GM12891 (cell line): ENCODE measurements at regions not wholly inside any gene's neighbourhood (a gene's known extent, or its start where the extent isn't known, plus 50 kb on each side); places are given as distances from the start of the nearest gene placed in this dataset.

Source experiments
- POLR2A ChIP-seq: IDR thresholded peaks from 2 replicates; pipeline ENCODE4 v1.6.1; 2011; ENCODE audit warnings: low read depth, low read length, control low read depth
- POLR2AphosphoS5 ChIP-seq: IDR thresholded peaks from 2 replicates; pipeline ENCODE4 v1.6.1; 2011; ENCODE audit warnings: low read depth, low read length, control low read depth
- TAF1 ChIP-seq: IDR thresholded peaks from 2 replicates; pipeline ENCODE4 v1.6.1; 2011; ENCODE audit warnings: low read depth, low read length, control low read depth

DNA sequence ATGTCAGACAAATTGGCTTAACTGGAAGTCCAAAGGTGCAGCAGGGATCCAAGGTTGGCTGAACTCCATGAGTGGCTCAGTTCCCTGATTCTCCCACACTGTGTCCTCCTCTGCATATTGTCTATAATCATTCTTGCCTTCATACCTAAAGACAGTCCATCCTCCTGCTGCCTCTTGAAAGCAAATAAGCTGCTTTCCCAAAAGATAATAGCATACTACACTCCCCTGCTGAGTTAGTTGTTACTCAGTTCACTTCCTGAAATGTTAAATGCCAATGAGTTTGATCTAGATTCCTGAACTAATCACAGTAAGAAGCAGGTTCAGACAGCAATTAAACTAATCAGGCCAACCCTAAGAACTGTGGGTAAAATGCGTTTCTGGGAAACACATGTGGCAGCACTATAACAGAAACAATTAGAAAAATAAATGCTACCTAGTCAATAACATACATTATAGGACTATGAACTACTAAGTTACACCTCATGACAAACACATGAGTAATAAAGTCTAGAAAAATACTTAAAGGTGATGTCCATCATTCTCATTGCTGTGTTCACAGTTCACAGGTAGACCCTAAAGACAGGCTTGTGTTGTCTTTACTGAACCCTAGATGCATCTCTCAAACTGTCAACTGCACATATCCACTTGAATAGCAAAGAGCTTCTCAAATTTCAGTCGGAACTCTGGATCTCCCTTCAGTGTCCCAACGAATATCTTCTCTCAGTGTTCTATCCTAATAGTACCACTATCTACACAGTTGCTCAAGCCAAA is 50.8 kb upstream of the BOLA1 start:
- TF ChIP-seq POLR2A, result no peak
- no peak for TF ChIP-seq POLR2AphosphoS5
- TF ChIP-seq TAF1, result no peak
